22Rv1 (cell line): ENCODE measurements at regions not wholly inside any gene's neighbourhood (a gene's known extent, or its start where the extent isn't known, plus 50 kb on each side); places are given as distances from the start of the nearest gene placed in this dataset.

Source experiments
- H3K27ac ChIP-seq: fragments of 450-650 bp; 2 replicates; pipeline ENCODE4 v1.5.1; 2017
- CTCF ChIP-seq: fragments of 450-650 bp; IDR thresholded peaks from 2 replicates; pipeline ENCODE4 v1.5.1; 2017; ENCODE audit warnings: mild to moderate bottlenecking
- ZFX ChIP-seq: fragments of 450-650 bp; IDR thresholded peaks from 2 replicates; pipeline ENCODE4 v1.6.1; 2017; ENCODE audit warnings: antibody characterized with exemption, borderline replicate concordance

- no peak overlapping the region for H3K27ac ChIP-seq
- no peak for TF ChIP-seq ZFX
- no peak for TF ChIP-seq CTCF
Measured at GRCh38 chr3:110227991-110228390, 843.6 kb upstream of the NECTIN3 start.

- no peak for TF ChIP-seq CTCF
- TF ChIP-seq ZFX, result no peak
- no peak overlapping the region for H3K27ac ChIP-seq
Measured at GRCh38 chr3:110234831-110235230, 836.8 kb upstream of the NECTIN3 start.

- TF ChIP-seq CTCF (no peak), ZFX (no peak)
- H3K27ac ChIP-seq, result no peak overlapping the region
Measured at GRCh38 chr3:110236976-110237610, 834.5 kb upstream of the NECTIN3 start.

GRCh38 chr3:110243081-110243480 is 828.5 kb upstream of the NECTIN3 start:
- H3K27ac ChIP-seq, result no peak overlapping the region
- no peak for TF ChIP-seq CTCF
- no peak for TF ChIP-seq ZFX

- H3K27ac ChIP-seq, result no peak overlapping the region
- no peak for TF ChIP-seq CTCF
- no peak for TF ChIP-seq ZFX
Measured at GRCh38 chr3:110246796-110247376, 824.7 kb upstream of the NECTIN3 start.

- TF ChIP-seq CTCF (no peak), ZFX (no peak)
- H3K27ac ChIP-seq, result no peak overlapping the region
Measured at GRCh38 chr3:110248666-110249065, 823.0 kb upstream of the NECTIN3 start.

GRCh38 chr3:110253794-110254193 is 817.8 kb upstream of the NECTIN3 start:
- TF ChIP-seq ZFX (no peak), CTCF (no peak)
- H3K27ac ChIP-seq, result no peak overlapping the region
